Activated T-helper 1 cell treated with Interleukin-2 at 50 U/mL for 16 hours (primary cell): ENCODE measurements at regions not wholly inside any gene's neighbourhood (a gene's known extent, or its start where the extent isn't known, plus 50 kb on each side); places are given as distances from the start of the nearest gene placed in this dataset.

Experiments
- DNase-seq: peaks from one replicate; pipeline ENCODE4 v3.0.0-alpha.2; 2020; ENCODE audit warnings: low read depth

GRCh38 chr11:116532066-116532465 lies 240.7 kb downstream of the BUD13 start:
- no peak for DNase-seq

- no peak for DNase-seq
Observed at GRCh38 chr11:116530705-116531104, 242.1 kb downstream of the BUD13 start.

- DNase-seq: no peak
Observed at GRCh38 chr11:116529271-116529670, 243.5 kb downstream of the BUD13 start.

- DNase-seq: no peak
Observed at GRCh38 chr11:116527180-116527991, 245.4 kb downstream of the BUD13 start.

GRCh38 chr11:116525961-116526495 lies 246.8 kb downstream of the BUD13 start:
- DNase-seq: no peak

- no peak for DNase-seq
Observed at GRCh38 chr11:116519499-116519898, 253.3 kb downstream of the BUD13 start.

- DNase-seq: no peak
Observed at GRCh38 chr11:116518141-116518540, 254.6 kb downstream of the BUD13 start.

GRCh38 chr11:116517584-116517983 lies 255.2 kb downstream of the BUD13 start:
- no peak for DNase-seq

GRCh38 chr11:116517077-116517476 lies 255.7 kb downstream of the BUD13 start:
- no peak for DNase-seq

- no peak for DNase-seq
Observed at GRCh38 chr11:116515664-116516184, 257.1 kb downstream of the BUD13 start.

- no peak for DNase-seq
Observed at GRCh38 chr11:116513894-116514293, 258.9 kb downstream of the BUD13 start.

- DNase-seq: no peak
Observed at GRCh38 chr11:116513278-116513823, 259.4 kb downstream of the BUD13 start.

GRCh38 chr11:116512841-116513240 lies 259.9 kb downstream of the BUD13 start:
- DNase-seq: no peak

- no peak for DNase-seq
Observed at GRCh38 chr11:116511684-116512083, 261.1 kb downstream of the BUD13 start.

GRCh38 chr11:116510886-116511650 lies 261.7 kb downstream of the BUD13 start:
- no peak for DNase-seq

GRCh38 chr11:116510166-116510565 lies 262.6 kb downstream of the BUD13 start:
- no peak for DNase-seq

- DNase-seq: no peak
Observed at GRCh38 chr11:116509551-116509950, 263.2 kb downstream of the BUD13 start.

GRCh38 chr11:116507849-116508695 lies 264.7 kb downstream of the BUD13 start:
- DNase-seq: no peak

- DNase-seq: no peak
Observed at GRCh38 chr11:116507016-116507415, 265.8 kb downstream of the BUD13 start.

GRCh38 chr11:116506263-116506825 lies 266.4 kb downstream of the BUD13 start:
- no peak for DNase-seq
